K562 (cell line): ENCODE measurements at regions not wholly inside any gene's neighbourhood (a gene's known extent, or its start where the extent isn't known, plus 50 kb on each side); places are given as distances from the start of the nearest gene placed in this dataset.

ENCODE experiments used
- CCNT2 ChIP-seq: IDR thresholded peaks from 2 replicates; pipeline ENCODE4 v1.6.1; 2011; ENCODE audit warnings: borderline replicate concordance, low read depth, mild to moderate bottlenecking, moderate library complexity, mixed read lengths, low read length; ENCODE audit not compliant: insufficient read length; ENCODE audit errors: extremely low read depth
- CHCHD3 ChIP-seq: fragments of 250-450 bp; sonication (Bioruptor Pico); IDR thresholded peaks from 2 replicates; pipeline ENCODE4 v2.1.2; 2022; ENCODE audit warnings: mild to moderate bottlenecking
- ETS1 ChIP-seq: conservative IDR thresholded peaks from 2 replicates; pipeline ENCODE4 v1.6.1; 2011; ENCODE audit warnings: low read depth, mild to moderate bottlenecking, low read length; ENCODE audit not compliant: control insufficient read depth
- FIP1L1 ChIP-seq: fragments of 200-400 bp; formaldehyde crosslinking; IDR thresholded peaks from 2 replicates; pipeline ENCODE4 v1.6.1; 2018; ENCODE audit warnings: mild to moderate bottlenecking, low read depth, low read length; ENCODE audit not compliant: poor library complexity, severe bottlenecking
- FOXK2 ChIP-seq, 2 experiments: fragments of 450-650 bp; IDR thresholded peaks in 1 of 2; conservative IDR thresholded peaks in 1 of 2; 2 replicates each; pipeline ENCODE4 v1.6.1; 2016; ENCODE audit warnings: low read depth in 2 of 2, mild to moderate bottlenecking in 1 of 2
- FOXM1 ChIP-seq, 2 experiments: fragments of 450-650 bp in 1 of 2; sonication (generic) in 1 of 2; formaldehyde crosslinking in 1 of 2; IDR thresholded peaks; 2 replicates each; pipeline versions ENCODE4 v1.6.1 to v1.9.0; 2017 to 2022; ENCODE audit warnings: low read depth in 2 of 2, mild to moderate bottlenecking in 2 of 2, missing genetic modification reagents in 1 of 2, moderate library complexity in 1 of 2
- GABPB1 ChIP-seq: sonication (generic); formaldehyde crosslinking; IDR thresholded peaks from 2 replicates; pipeline ENCODE4 v1.8.0; 2022; ENCODE audit warnings: mild to moderate bottlenecking, missing genetic modification reagents
- HDAC2 ChIP-seq: fragments of 450-650 bp; IDR thresholded peaks from 2 replicates; pipeline ENCODE4 v1.6.1; 2016; ENCODE audit warnings: mild to moderate bottlenecking
- IRF9 ChIP-seq: fragments of 450-650 bp; IDR thresholded peaks from 2 replicates; pipeline ENCODE4 v1.6.1; 2016; ENCODE audit warnings: missing biosample characterization, missing genetic modification characterization
- KDM1A ChIP-seq, 2 experiments: fragments of 450-650 bp; IDR thresholded peaks; 2 replicates each; pipeline ENCODE4 v1.6.1; 2016; ENCODE audit warnings: mild to moderate bottlenecking in 2 of 2
- KLF6 ChIP-seq: fragments of 250-450 bp; sonication (Bioruptor Pico); IDR thresholded peaks from 2 replicates; pipeline ENCODE4 v1.4.0; 2020; ENCODE audit warnings: mild to moderate bottlenecking, moderate library complexity, borderline replicate concordance
- MAFF ChIP-seq: IDR thresholded peaks from 2 replicates; pipeline ENCODE4 v1.6.1; 2012; ENCODE audit warnings: low read length, improper control_type of control experiment
- MAFK ChIP-seq: IDR thresholded peaks from 2 replicates; pipeline ENCODE4 v1.6.1; 2011; ENCODE audit warnings: low read length, improper control_type of control experiment
- NFE2 ChIP-seq: IDR thresholded peaks from 2 replicates; pipeline ENCODE4 v1.6.1; 2014; ENCODE audit warnings: antibody characterized with exemption, low read depth
- NUFIP1 ChIP-seq: fragments of 450-650 bp; IDR thresholded peaks from 2 replicates; pipeline ENCODE4 v1.6.1; 2018; ENCODE audit not compliant: partially characterized antibody
- POLR2AphosphoS5 ChIP-seq: IDR thresholded peaks from 2 replicates; pipeline ENCODE4 v1.6.1; 2011; ENCODE audit warnings: mild to moderate bottlenecking, low read depth, low read length, moderate library complexity; ENCODE audit not compliant: control insufficient read depth, insufficient read depth
- POLR2H ChIP-seq: IDR thresholded peaks from 2 replicates; pipeline ENCODE4 v1.6.1; 2016; ENCODE audit warnings: missing genetic modification characterization, low read depth, mild to moderate bottlenecking, control low read depth, missing compliant biosample characterization, moderate library complexity
- TGIF2 ChIP-seq: sonication (generic); formaldehyde crosslinking; IDR thresholded peaks from 2 replicates; pipeline ENCODE4 v1.8.1; 2022; ENCODE audit warnings: mild to moderate bottlenecking, missing genetic modification reagents, moderate library complexity
- TRIM24 ChIP-seq, 2 experiments: fragments of 450-650 bp; IDR thresholded peaks; 2 replicates each; pipeline ENCODE4 v1.6.1; 2016
- ZBED1 ChIP-seq: IDR thresholded peaks from 2 replicates; pipeline ENCODE4 v1.6.1; 2014
- ZBTB12 ChIP-seq: fragments of 250-450 bp; sonication (Bioruptor Pico); IDR thresholded peaks from 2 replicates; pipeline ENCODE4 v1.4.0; 2020
- ZBTB2 ChIP-seq: fragments of 450-650 bp; IDR thresholded peaks from 2 replicates; pipeline ENCODE4 v1.6.1; 2016; ENCODE audit warnings: antibody characterized with exemption
- ZBTB26 ChIP-seq: fragments of 450-650 bp; formaldehyde crosslinking; IDR thresholded peaks from 2 replicates; pipeline ENCODE4 v1.4.0; 2022; ENCODE audit warnings: missing genetic modification characterization
- ZNF23 ChIP-seq: fragments of 250-450 bp; sonication (Bioruptor Pico); IDR thresholded peaks from 2 replicates; pipeline ENCODE4 v1.4.0; 2020; ENCODE audit warnings: mild to moderate bottlenecking
- ZNF311 ChIP-seq: fragments of 250-450 bp; sonication (Bioruptor Pico); IDR thresholded peaks from 2 replicates; pipeline ENCODE4 v1.4.0; 2020; ENCODE audit warnings: mild to moderate bottlenecking, moderate library complexity
- ZNF347 ChIP-seq: fragments of 450-650 bp; formaldehyde crosslinking; IDR thresholded peaks from 2 replicates; pipeline ENCODE4 v1.4.0; 2020; ENCODE audit warnings: low read depth, mild to moderate bottlenecking, moderate library complexity

GRCh38 chr18:25713103-25713502, 361.1 kb upstream of the ZNF521 start (continued):
- TF ChIP-seq ZBTB2 (no peak), HDAC2 (no peak), POLR2H (no peak), KDM1A (IDR thresholded peaks at IDR 0.05) (no peak), GABPB1 (CRISPR knock-in tag) (no peak), ZBED1 (no peak), NFE2 (peak; percentile 51), MAFF (peak; percentile 88), CCNT2 (no peak), ZNF23 (CRISPR knock-in tag) (no peak), ETS1 (no peak), FOXM1 (IDR thresholded peaks at IDR 0.05; ENCODE audit: low read depth) (no peak), FOXM1 (CRISPR knock-in tag; IDR thresholded peaks at IDR 0.05; ENCODE audit: low read depth) (no peak), ZNF347 (CRISPR knock-in tag) (no peak), IRF9 (tag) (no peak), TRIM24 (IDR thresholded peaks at IDR 0.05) (no peak), ZBTB12 (no peak), NUFIP1 (no peak), POLR2AphosphoS5 (no peak), KLF6 (CRISPR knock-in tag) (no peak), CHCHD3 (CRISPR knock-in tag) (no peak), FIP1L1 (no peak), TGIF2 (CRISPR knock-in tag) (no peak), FOXK2 (conservative IDR thresholded peaks at IDR 0.05 in 1 of 2, IDR thresholded peaks at IDR 0.05 in 1 of 2; ENCODE audit: low read depth in 2 of 2) (no peak), MAFK (peak; percentile 88), ZBTB26 (CRISPR knock-in tag) (no peak), ZNF311 (CRISPR knock-in tag) (no peak)
